Fibroblast of skin of right quadriceps (primary cell): ENCODE measurements at regions not wholly inside any gene's neighbourhood (a gene's known extent, or its start where the extent isn't known, plus 50 kb on each side); places are given as distances from the start of the nearest gene placed in this dataset.
"Not testable (repeated sequence)": the region's sequence is repeated elsewhere in the genome, so short reads cannot be mapped to it uniquely, and the experiment has no call there.

Experiments used
- DNase-seq: peaks from one replicate; pipeline ENCODE4 v3.0.0-alpha.2; 2013

GRCh38 chr2:160550048-160550447 lies 56.4 kb upstream of the RBMS1 start:
- no peak for DNase-seq

- DNase-seq: no peak
Measured at GRCh38 chr2:160551259-160551658, 57.7 kb upstream of the RBMS1 start.

GRCh38 chr2:160555420-160556071 lies 61.9 kb upstream of the RBMS1 start:
- DNase-seq: no peak

- DNase-seq: no peak
Measured at GRCh38 chr2:160557903-160558302, 64.3 kb upstream of the RBMS1 start.

GRCh38 chr2:160558531-160558930 lies 64.9 kb upstream of the RBMS1 start:
- no peak for DNase-seq

GRCh38 chr2:160561551-160562295 lies 68.1 kb upstream of the RBMS1 start:
- peak; percentile 79 for DNase-seq

- DNase-seq: no peak
Measured at GRCh38 chr2:160562730-160563129, 69.1 kb upstream of the RBMS1 start.

- no peak for DNase-seq
Measured at GRCh38 chr2:160564591-160564990, 71.0 kb upstream of the RBMS1 start.

- no peak for DNase-seq
Measured at GRCh38 chr2:160565099-160565845, 71.7 kb upstream of the RBMS1 start.

- DNase-seq: peak; percentile 48
Measured at GRCh38 chr2:160566717-160567116, 73.1 kb upstream of the RBMS1 start.

GRCh38 chr2:160568856-160569255 lies 75.2 kb upstream of the RBMS1 start:
- no peak for DNase-seq

GRCh38 chr2:160570376-160570775 lies 76.8 kb upstream of the RBMS1 start:
- DNase-seq: no peak

GRCh38 chr2:160574468-160575140 lies 81.0 kb upstream of the RBMS1 start:
- DNase-seq: peak; percentile 82

GRCh38 chr2:160575368-160575767 lies 81.8 kb upstream of the RBMS1 start:
- no peak for DNase-seq

GRCh38 chr2:160576054-160576499 lies 82.5 kb upstream of the RBMS1 start:
- peak; percentile 34 for DNase-seq

- not testable (repeated sequence) for DNase-seq
Measured at GRCh38 chr2:160577081-160577480, 83.5 kb upstream of the RBMS1 start.

- DNase-seq: peak; percentile 41
Measured at GRCh38 chr2:160581035-160581434, 87.4 kb upstream of the RBMS1 start.

GRCh38 chr2:160581448-160581847 lies 87.8 kb upstream of the RBMS1 start:
- no peak for DNase-seq

- no peak for DNase-seq
Measured at GRCh38 chr2:160582081-160582480, 88.5 kb upstream of the RBMS1 start.

GRCh38 chr2:160582490-160583145 lies 89.0 kb upstream of the RBMS1 start:
- peak; percentile 89 for DNase-seq

GRCh38 chr2:160583146-160583535 lies 89.5 kb upstream of the RBMS1 start:
- DNase-seq: peak; percentile 81

- no peak for DNase-seq
Measured at GRCh38 chr2:160583813-160584537, 90.4 kb upstream of the RBMS1 start.
